Colonic mucosa (tissue), 4 donors: ENCODE measurements at regions not wholly inside any gene's neighbourhood (a gene's known extent, or its start where the extent isn't known, plus 50 kb on each side); places are given as distances from the start of the nearest gene placed in this dataset.

Experiments used
- DNase-seq: peaks from one replicate; pipeline ENCODE4 v3.0.0-alpha.2; 2020
- H3K27ac ChIP-seq: fragments of 200-600 bp; one replicate; pipeline ENCODE4 v1.8.0; 2021
- H3K27me3 ChIP-seq: fragments of 200-600 bp; one replicate; pipeline ENCODE4 v1.8.0; 2021
- H3K36me3 ChIP-seq: fragments of 200-600 bp; one replicate; pipeline ENCODE4 v1.8.0; 2021
- H3K4me1 ChIP-seq: fragments of 200-600 bp; one replicate; pipeline ENCODE4 v1.8.0; 2021; ENCODE audit warnings: mild to moderate bottlenecking
- H3K4me3 ChIP-seq: fragments of 200-600 bp; one replicate; pipeline ENCODE4 v1.8.0; 2021
- H3K9ac ChIP-seq, 2 donors: one replicate each; pipeline ENCODE4 v1.7.0; 2013; ENCODE audit warnings: control low read depth in 2 of 2, low read depth in 2 of 2, low read length in 2 of 2
- H3K9me3 ChIP-seq: fragments of 200-600 bp; one replicate; pipeline ENCODE4 v1.8.0; 2021
- intact Hi-C: fragments of 100-400 bp; cut with DNase I; formaldehyde crosslinking; loops from one replicate; pipeline ENCODE4 v1.14.1; 2022
- TF ChIP-seq, protein P1 (sequence below): fragments of 200-600 bp; IDR thresholded peaks from one replicate; pipeline ENCODE4 v1.8.0; 2022; ENCODE audit warnings: antibody characterized with exemption, mild to moderate bottlenecking
- donor health status: healthy.
- donor health status: DM: no; HTN: no; CAD: no.
- donor health status: DM: no; HTN: no; CAD: no.

DNA sequence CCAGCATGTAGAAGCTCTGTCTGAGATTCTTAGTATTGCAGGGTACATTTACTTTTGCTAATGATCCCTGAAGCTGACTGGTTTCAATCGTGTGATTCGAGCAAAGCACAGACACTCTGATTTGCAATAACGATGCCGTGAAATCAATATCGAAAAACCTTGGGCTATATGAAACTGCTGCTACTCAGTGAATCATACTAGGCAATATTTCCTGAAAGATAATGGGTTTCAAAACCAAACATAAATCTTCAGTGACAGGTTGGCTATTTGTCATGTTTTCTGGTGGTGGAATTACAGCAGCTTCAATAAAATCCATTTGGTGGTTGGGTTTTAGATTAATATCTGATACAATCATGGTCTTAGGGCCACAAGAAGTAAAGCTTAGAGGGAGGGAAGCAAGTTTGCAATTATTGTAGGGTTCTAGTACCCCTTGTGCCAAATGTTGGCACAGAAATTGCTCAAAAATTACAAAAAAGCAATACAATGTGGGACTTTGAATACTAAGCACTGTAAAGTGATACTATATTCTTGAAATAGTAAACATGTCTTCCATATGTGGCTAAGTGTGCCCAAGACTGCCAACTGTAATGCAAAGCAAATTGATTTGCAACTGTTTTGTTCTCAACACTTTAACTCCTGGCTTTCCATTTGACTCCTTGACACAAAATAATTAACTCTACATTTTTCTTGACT is 112.4 kb upstream of the JAZF1 start:
- Histone ChIP-seq H3K4me1 (no peaks in the 10 kb centered on the region), H3K27ac (no peak overlapping the region), H3K36me3 (no peaks in the 10 kb centered on the region), H3K9me3 (no peaks in the 10 kb centered on the region), H3K4me3 (no peak overlapping the region), H3K27me3 (no peaks in the 10 kb centered on the region), H3K9ac (no peak overlapping the region)
- intact Hi-C loops, result no loop called here
- TF ChIP-seq, protein P1, sequence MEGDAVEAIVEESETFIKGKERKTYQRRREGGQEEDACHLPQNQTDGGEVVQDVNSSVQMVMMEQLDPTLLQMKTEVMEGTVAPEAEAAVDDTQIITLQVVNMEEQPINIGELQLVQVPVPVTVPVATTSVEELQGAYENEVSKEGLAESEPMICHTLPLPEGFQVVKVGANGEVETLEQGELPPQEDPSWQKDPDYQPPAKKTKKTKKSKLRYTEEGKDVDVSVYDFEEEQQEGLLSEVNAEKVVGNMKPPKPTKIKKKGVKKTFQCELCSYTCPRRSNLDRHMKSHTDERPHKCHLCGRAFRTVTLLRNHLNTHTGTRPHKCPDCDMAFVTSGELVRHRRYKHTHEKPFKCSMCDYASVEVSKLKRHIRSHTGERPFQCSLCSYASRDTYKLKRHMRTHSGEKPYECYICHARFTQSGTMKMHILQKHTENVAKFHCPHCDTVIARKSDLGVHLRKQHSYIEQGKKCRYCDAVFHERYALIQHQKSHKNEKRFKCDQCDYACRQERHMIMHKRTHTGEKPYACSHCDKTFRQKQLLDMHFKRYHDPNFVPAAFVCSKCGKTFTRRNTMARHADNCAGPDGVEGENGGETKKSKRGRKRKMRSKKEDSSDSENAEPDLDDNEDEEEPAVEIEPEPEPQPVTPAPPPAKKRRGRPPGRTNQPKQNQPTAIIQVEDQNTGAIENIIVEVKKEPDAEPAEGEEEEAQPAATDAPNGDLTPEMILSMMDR, result no peak
- DNase-seq, result no peak

DNA sequence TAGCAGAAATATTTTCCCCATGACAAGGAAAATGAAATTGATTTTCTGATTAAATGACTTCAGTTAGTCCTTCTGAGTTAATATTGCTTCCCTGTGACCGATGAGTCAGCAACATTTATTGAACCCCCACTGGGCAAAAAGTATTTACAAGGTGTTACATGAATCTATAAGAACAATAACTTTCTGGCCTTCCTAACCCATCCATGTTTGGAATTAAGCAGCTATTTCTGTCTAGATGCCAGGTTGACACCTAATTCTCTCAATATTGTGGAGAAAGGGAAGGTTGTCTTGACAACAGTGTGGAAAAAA is 112.9 kb upstream of the JAZF1 start:
- H3K9me3 ChIP-seq, result no peaks in the 10 kb centered on the region
- no peak overlapping the region for H3K4me3 ChIP-seq
- TF ChIP-seq, protein P1, result no peak
- intact Hi-C loops, result no loop called here
- H3K36me3 ChIP-seq, result no peaks in the 10 kb centered on the region
- no peaks in the 10 kb centered on the region for H3K27me3 ChIP-seq
- no peak overlapping the region for H3K27ac ChIP-seq
- no peaks in the 10 kb centered on the region for H3K4me1 ChIP-seq
- no peak overlapping the region for H3K9ac ChIP-seq
- DNase-seq, result no peak

DNA sequence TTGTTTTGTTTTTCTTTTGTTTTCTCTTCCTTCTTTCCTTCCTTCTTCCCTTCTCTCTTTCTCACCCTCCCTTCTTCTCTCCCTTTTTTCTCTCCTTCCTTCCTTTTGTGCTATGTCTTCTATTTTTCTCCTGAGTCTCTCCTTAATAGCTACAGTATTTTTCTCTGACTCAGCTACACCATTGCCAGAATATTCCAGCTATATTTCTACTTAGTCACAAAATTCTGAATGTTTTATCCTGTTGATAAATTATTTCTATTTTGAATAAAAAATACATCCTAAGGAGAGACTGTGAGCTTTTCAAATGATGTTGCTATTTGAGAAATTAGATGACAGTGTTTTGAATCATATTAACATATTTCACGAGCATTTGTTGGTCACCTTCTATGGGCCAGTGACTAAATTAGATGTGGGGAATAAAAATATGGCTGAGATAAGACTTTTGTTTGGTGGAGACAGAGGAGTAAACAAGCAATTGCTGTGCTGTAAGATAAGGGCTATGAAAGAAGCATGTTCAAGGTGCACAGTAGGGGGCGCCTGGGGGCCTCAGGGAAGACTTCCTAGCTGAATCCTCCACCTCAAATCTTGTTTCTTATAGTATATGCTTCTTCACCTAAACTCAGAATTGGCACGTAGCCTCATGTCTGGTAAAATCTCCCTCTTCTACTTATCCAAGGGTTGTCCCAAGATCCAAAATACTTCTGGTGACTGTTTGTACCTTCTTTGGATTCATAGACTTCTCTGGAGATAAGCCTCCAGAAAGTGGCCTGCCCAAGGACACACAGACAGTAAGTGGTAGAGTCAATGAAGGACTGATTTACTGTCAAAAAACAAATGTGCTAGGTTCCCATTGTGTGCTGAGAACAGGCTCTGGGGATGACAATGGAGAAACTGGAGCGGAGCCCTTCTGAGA is 115.5 kb upstream of the CREB5 start:
- Histone ChIP-seq H3K27me3 (no peaks in the 10 kb centered on the region), H3K27ac (no peak overlapping the region), H3K9ac (no peak overlapping the region), H3K4me1 (no peaks in the 10 kb centered on the region), H3K9me3 (no peaks in the 10 kb centered on the region), H3K36me3 (no peaks in the 10 kb centered on the region), H3K4me3 (no peak overlapping the region)
- intact Hi-C loops, result no loop called here
- TF ChIP-seq, protein P1, result peak; percentile 27
- peak; percentile 27 for DNase-seq

- no peak overlapping the region for H3K27ac ChIP-seq
- H3K4me3 ChIP-seq, result no peak overlapping the region
- H3K27me3 ChIP-seq, result no peaks in the 10 kb centered on the region
- no peaks in the 10 kb centered on the region for H3K36me3 ChIP-seq
- intact Hi-C loops, result no loop called here
- TF ChIP-seq, protein P1, result no peak
- no peak overlapping the region for H3K9ac ChIP-seq
- no peaks in the 10 kb centered on the region for H3K4me1 ChIP-seq
- no peak for DNase-seq
- no peaks in the 10 kb centered on the region for H3K9me3 ChIP-seq
Measured at GRCh38 chr7:28297801-28298459, 114.4 kb upstream of the CREB5 start.

- Histone ChIP-seq H3K4me3 (no peak overlapping the region), H3K9ac (no peak overlapping the region), H3K9me3 (no peaks in the 10 kb centered on the region), H3K27ac (no peak overlapping the region), H3K4me1 (no peaks in the 10 kb centered on the region), H3K27me3 (no peaks in the 10 kb centered on the region), H3K36me3 (no peaks in the 10 kb centered on the region)
- TF ChIP-seq, protein P1, result no peak
- intact Hi-C loops, result no loop called here
- no peak for DNase-seq
Measured at GRCh38 chr7:28298870-28299518, 113.3 kb upstream of the CREB5 start.
